ENCODE measurements at regions not wholly inside any gene's neighbourhood (a gene's known extent, or its start where the extent isn't known, plus 50 kb on each side); places are given as distances from the start of the nearest gene placed in this dataset.

DNA sequence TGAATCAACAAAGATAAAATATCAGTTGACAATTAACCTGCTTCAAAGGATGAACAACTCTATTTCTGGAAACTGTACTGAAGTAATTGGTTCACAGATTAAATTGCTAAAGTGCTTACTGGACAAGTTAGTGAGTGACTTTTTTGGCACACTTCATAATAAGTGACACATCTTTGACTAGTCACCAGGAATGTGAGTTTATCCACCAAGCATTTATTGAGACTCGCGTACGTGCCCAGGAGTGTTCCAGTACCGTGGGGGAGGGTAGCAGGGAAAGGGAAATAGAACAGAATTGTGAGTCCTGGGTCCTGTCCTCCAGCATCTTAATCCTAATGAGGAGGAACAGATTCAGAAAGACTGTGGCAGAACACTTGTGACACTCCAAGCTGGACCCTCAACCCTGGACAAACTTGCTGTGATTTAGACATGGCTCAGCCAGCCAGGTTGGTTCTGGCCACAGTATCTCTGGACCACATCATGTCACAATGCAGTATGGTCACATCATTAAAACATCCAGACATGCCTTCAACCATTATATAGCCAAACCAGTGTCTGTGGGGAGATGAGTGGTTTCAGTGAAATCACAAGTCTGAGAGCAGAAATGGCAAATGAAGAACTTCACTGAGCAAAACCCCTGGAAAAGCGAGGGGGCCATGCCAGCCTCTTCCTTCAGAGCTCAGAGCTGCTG, 623.1 kb downstream of the BNC2 start:
- TF ChIP-seq CTCF (IDR thresholded peaks at IDR 0.05) (no peak), POLR2A (IDR thresholded peaks at IDR 0.05) (no peak)

All from esophagus squamous epithelium (tissue), 4 donors.